SK-N-SH (cell line): ENCODE measurements at regions not wholly inside any gene's neighbourhood (a gene's known extent, or its start where the extent isn't known, plus 50 kb on each side); places are given as distances from the start of the nearest gene placed in this dataset.

Experiments
- CTCF ChIA-PET: fragments of 300-600, 350-600 bp; formaldehyde crosslinking; extraction: SDS; loops from one replicate; lab custom pipeline; 2021; lab: Yijun Ruan, JAX
- POLR2A ChIA-PET: fragments of 350-600 bp; sonication (Branson Sonifier 250); formaldehyde crosslinking; extraction: SDS; loops from one replicate; lab custom pipeline; 2020; ENCODE audit warnings: antibody characterized with exemption, inconsistent platforms; lab: Yijun Ruan, JAX
- DNase-seq: peaks from one replicate; pipeline ENCODE4 v3.0.0; 2012
- H2AFZ ChIP-seq: fragments of 200-600 bp; sonication (generic); 2 replicates; pipeline ENCODE4 v1.8.1; 2016; ENCODE audit warnings: antibody characterized with exemption, mild to moderate bottlenecking, low read depth
- H3F3A ChIP-seq: fragments of 200-600 bp; sonication (generic); replicated peaks from 2 replicates; pipeline ENCODE3; 2016; ENCODE audit warnings: antibody characterized with exemption, mild to moderate bottlenecking; ENCODE audit not compliant: insufficient read depth
- H3K27ac ChIP-seq, 2 experiments: fragments of 200-500 bp in 1 of 2; fragments of 200-600 bp in 1 of 2; sonication (Bioruptor generic) in 1 of 2; sonication (generic), shearing (Covaris generic) in 1 of 2; 2 replicates each; pipeline versions ENCODE4 v1.5.1 to v1.6.1; 2014 to 2016; ENCODE audit warnings: low read depth in 2 of 2, inconsistent platforms in 1 of 2, low read length in 1 of 2, mild to moderate bottlenecking in 1 of 2, mixed read lengths in 1 of 2
- H3K27me3 ChIP-seq: fragments of 200-600 bp; sonication (generic), shearing (Covaris generic); 2 replicates; pipeline ENCODE4 v1.6.1; 2016; ENCODE audit warnings: mixed run types; ENCODE audit not compliant: insufficient read depth
- H3K36me3 ChIP-seq, 2 experiments: fragments of 200-500 bp in 1 of 2; fragments of 200-600 bp in 1 of 2; sonication (Bioruptor generic) in 1 of 2; sonication (generic) in 1 of 2; replicated peaks in 1 of 2; 2 replicates each; pipeline versions ENCODE3 to v1.5.1; 2014 to 2016; ENCODE audit warnings: low read length in 1 of 2, mild to moderate bottlenecking in 1 of 2; ENCODE audit not compliant: insufficient read depth in 2 of 2, control insufficient read depth in 1 of 2
- H3K4me1 ChIP-seq, 2 experiments: fragments of 200-500 bp in 1 of 2; fragments of 200-600 bp in 1 of 2; sonication (Bioruptor generic) in 1 of 2; sonication (generic), shearing (Covaris generic) in 1 of 2; 2 replicates each; pipeline versions ENCODE4 v1.5.1 to v1.6.1; 2014 to 2016; ENCODE audit warnings: low read depth in 1 of 2, low read length in 1 of 2, mixed run types in 1 of 2; ENCODE audit not compliant: insufficient read depth in 2 of 2, control insufficient read depth in 1 of 2
- H3K4me2 ChIP-seq: fragments of 200-600 bp; sonication (generic), shearing (Covaris generic); 2 replicates; pipeline ENCODE4 v1.6.1; 2017; ENCODE audit warnings: mixed run types
- H3K4me3 ChIP-seq, 2 experiments: fragments of 200-500 bp in 1 of 2; fragments of 200-600 bp in 1 of 2; sonication (Bioruptor generic) in 1 of 2; sonication (generic), shearing (Covaris generic) in 1 of 2; 2 replicates each; pipeline versions ENCODE4 v1.5.1 to v1.8.1; 2014 to 2016; ENCODE audit warnings: low read depth in 2 of 2, inconsistent platforms in 1 of 2, low read length in 1 of 2, mild to moderate bottlenecking in 1 of 2, mixed read lengths in 1 of 2, moderate library complexity in 1 of 2
- H3K79me2 ChIP-seq: fragments of 200-600 bp; sonication (generic); 2 replicates; pipeline ENCODE4 v1.8.1; 2017; ENCODE audit warnings: mild to moderate bottlenecking; ENCODE audit not compliant: insufficient read depth
- H3K9ac ChIP-seq: fragments of 200-600 bp; sonication (generic); 2 replicates; pipeline ENCODE4 v1.6.1; 2017; ENCODE audit warnings: mixed run types
- H3K9me2 ChIP-seq: fragments of 200-600 bp; sonication (generic); 2 replicates; pipeline ENCODE4 v1.6.1; 2017; ENCODE audit warnings: mixed run types
- H3K9me3 ChIP-seq: fragments of 200-600 bp; sonication (generic); 2 replicates; pipeline ENCODE4 v1.6.1; 2017; ENCODE audit warnings: mixed run types, mild to moderate bottlenecking, moderate library complexity
- H4K20me1 ChIP-seq: fragments of 200-600 bp; sonication (generic); 2 replicates; pipeline ENCODE4 v1.6.1; 2017; ENCODE audit warnings: mild to moderate bottlenecking, mixed run types; ENCODE audit not compliant: insufficient read depth
- ELF1 ChIP-seq: IDR thresholded peaks from 2 replicates; pipeline ENCODE4 v1.4.0; 2012
- FOSL2 ChIP-seq: IDR thresholded peaks from 2 replicates; pipeline ENCODE4 v1.4.0; 2012; ENCODE audit warnings: low read depth, mild to moderate bottlenecking, moderate library complexity, borderline replicate concordance
- FOXJ3 ChIP-seq: sonication (generic); formaldehyde crosslinking; IDR thresholded peaks from 2 replicates; pipeline ENCODE4 v1.5.1; 2020; ENCODE audit warnings: mild to moderate bottlenecking, missing genetic modification reagents
- GABPA ChIP-seq: IDR thresholded peaks from 2 replicates; pipeline ENCODE4 v1.4.0; 2012; ENCODE audit warnings: low read depth, mild to moderate bottlenecking
- IRF3 ChIP-seq: fragments of 150-350 bp; IDR thresholded peaks from 2 replicates; pipeline ENCODE4 v1.6.1; 2016; ENCODE audit warnings: mild to moderate bottlenecking, low read depth, low read length
- JUND ChIP-seq: IDR thresholded peaks from 2 replicates; pipeline ENCODE4 v1.4.0; 2012
- MAX ChIP-seq: IDR thresholded peaks from 2 replicates; pipeline ENCODE4 v1.4.0; 2012; ENCODE audit warnings: low read depth
- MEF2A ChIP-seq: IDR thresholded peaks from 2 replicates; pipeline ENCODE4 v1.4.0; 2012; ENCODE audit warnings: low read depth, borderline replicate concordance
- POLR2AphosphoS5 ChIP-seq: IDR thresholded peaks from 2 replicates; pipeline ENCODE4 v1.6.1; 2012; ENCODE audit warnings: low read depth, low read length
- RAD21 ChIP-seq: IDR thresholded peaks from 2 replicates; pipeline ENCODE4 v1.6.1; 2012; ENCODE audit warnings: mild to moderate bottlenecking, low read length
- REST ChIP-seq: IDR thresholded peaks from 2 replicates; pipeline ENCODE4 v1.6.1; 2012; ENCODE audit warnings: mild to moderate bottlenecking, low read depth, low read length, moderate library complexity
- RFX5 ChIP-seq: IDR thresholded peaks from 2 replicates; pipeline ENCODE4 v1.6.1; 2012; ENCODE audit warnings: mild to moderate bottlenecking, improper control_type of control experiment, low read length
- TAF1 ChIP-seq: IDR thresholded peaks from 2 replicates; pipeline ENCODE4 v1.6.1; 2012; ENCODE audit warnings: low read depth, mild to moderate bottlenecking, low read length, moderate library complexity, borderline replicate concordance
- TEAD4 ChIP-seq: IDR thresholded peaks from 2 replicates; pipeline ENCODE4 v1.4.0; 2012; ENCODE audit warnings: mild to moderate bottlenecking, borderline replicate concordance; ENCODE audit not compliant: insufficient read depth
- USF1 ChIP-seq: IDR thresholded peaks from 2 replicates; pipeline ENCODE4 v1.4.0; 2012; ENCODE audit warnings: low read depth, borderline replicate concordance
- USF2 ChIP-seq: fragments of 150-350 bp; IDR thresholded peaks from 2 replicates; pipeline ENCODE4 v1.6.1; 2017; ENCODE audit warnings: antibody characterized with exemption, low read length, low read depth, borderline replicate concordance
- ZBTB33 ChIP-seq: IDR thresholded peaks from 2 replicates; pipeline ENCODE4 v1.4.0; 2012; ENCODE audit warnings: low read depth, borderline replicate concordance
- WGBS: methylation state at CpG from one replicate; pipeline ENCODE4 v1.1.6; 2017; ENCODE audit warnings: low lambda C conversion rate; 5-methylcytosine and 5-hydroxymethylcytosine counted together

- TF ChIP-seq FOSL2, result no peak
These were observed 257.2 kb upstream of the PRICKLE1 start (continued) for GRCh38 chr12:42846782-42847181.

- Histone ChIP-seq H3K27me3 (no peaks in the 10 kb centered on the region), H4K20me1 (no peaks in the 10 kb centered on the region), H3K36me3 (no peaks in the 10 kb centered on the region), H3K4me1 (no peaks in the 10 kb centered on the region), H3K4me3 (no peak overlapping the region), H3K27ac (no peak overlapping the region), H3K9me2 (no peaks in the 10 kb centered on the region), H3K4me2 (no peak overlapping the region), H2AFZ (no peak overlapping the region), H3K79me2 (no peaks in the 10 kb centered on the region), H3K9ac (no peak overlapping the region), H3F3A (no peaks in the 10 kb centered on the region), H3K9me3 (no peaks in the 10 kb centered on the region)
- TF ChIP-seq RAD21 (no peak), TAF1 (no peak), TEAD4 (no peak), JUND (no peak), MEF2A (no peak), ELF1 (no peak), REST (no peak), POLR2AphosphoS5 (no peak), USF2 (no peak), RFX5 (no peak)
- no peak for DNase-seq
- ChIA-PET CTCF (no interaction called here), POLR2A (no interaction called here)
- 45% methylated on average over 2 of the region's 2 CpGs for WGBS
These were observed 244.5 kb upstream of the PRICKLE1 start for GRCh38 chr12:42834062-42834461.

GRCh38 chr12:42828836-42829235 is 239.3 kb upstream of the PRICKLE1 start:
- H3F3A ChIP-seq, result no peaks in the 10 kb centered on the region
- H3K79me2 ChIP-seq, result no peaks in the 10 kb centered on the region
- no peaks in the 10 kb centered on the region for H4K20me1 ChIP-seq
- ChIA-PET CTCF (no interaction called here), POLR2A (no interaction called here)
- H3K27me3 ChIP-seq, result no peaks in the 10 kb centered on the region
- H3K36me3 ChIP-seq, result no peaks in the 10 kb centered on the region
- H3K4me2 ChIP-seq, result no peak overlapping the region
- H3K27ac ChIP-seq, result no peak overlapping the region
- H3K4me1 ChIP-seq, result no peaks in the 10 kb centered on the region
- no peak overlapping the region for H3K9ac ChIP-seq
- H3K9me2 ChIP-seq, result no peaks in the 10 kb centered on the region
- no peak overlapping the region for H3K4me3 ChIP-seq
- no peak for DNase-seq
- no peaks in the 10 kb centered on the region for H3K9me3 ChIP-seq
- 66% methylated on average over 4 of the region's 4 CpGs for WGBS
- no peak overlapping the region for H2AFZ ChIP-seq
- TF ChIP-seq MAX (no peak), ZBTB33 (no peak), GABPA (no peak), FOSL2 (no peak), RFX5 (no peak), POLR2AphosphoS5 (no peak), USF1 (no peak), JUND (no peak), IRF3 (no peak), FOXJ3 (CRISPR knock-in tag) (no peak), USF2 (no peak)
